Liver (tissue), 2 donors: ENCODE measurements at regions not wholly inside any gene's neighbourhood (a gene's known extent, or its start where the extent isn't known, plus 50 kb on each side); places are given as distances from the start of the nearest gene placed in this dataset.

Experiments used
- CTCF ChIP-seq: fragments of 150-350 bp; IDR thresholded peaks from 2 replicates; pipeline ENCODE4 v1.5.1; 2017; ENCODE audit warnings: improper control_type of control experiment, low read depth, low read length; ENCODE audit not compliant: missing input control
- YY1 ChIP-seq: IDR thresholded peaks from 2 replicates; pipeline ENCODE4 v1.6.1; 2016; ENCODE audit warnings: antibody characterized with exemption, mild to moderate bottlenecking
- ZBTB33 ChIP-seq: IDR thresholded peaks from 2 replicates; pipeline ENCODE4 v1.6.1; 2016; ENCODE audit warnings: antibody characterized with exemption
- donor health status: healthy.

- TF ChIP-seq ZBTB33 (no peak), YY1 (peak; percentile 34), CTCF (no peak)
These were observed 220.9 kb upstream of the SUCLG2 start for GRCh38 chr3:67875338-67875737.
